ENCODE measurements at regions not wholly inside any gene's neighbourhood (a gene's known extent, or its start where the extent isn't known, plus 50 kb on each side); places are given as distances from the start of the nearest gene placed in this dataset.

DNA sequence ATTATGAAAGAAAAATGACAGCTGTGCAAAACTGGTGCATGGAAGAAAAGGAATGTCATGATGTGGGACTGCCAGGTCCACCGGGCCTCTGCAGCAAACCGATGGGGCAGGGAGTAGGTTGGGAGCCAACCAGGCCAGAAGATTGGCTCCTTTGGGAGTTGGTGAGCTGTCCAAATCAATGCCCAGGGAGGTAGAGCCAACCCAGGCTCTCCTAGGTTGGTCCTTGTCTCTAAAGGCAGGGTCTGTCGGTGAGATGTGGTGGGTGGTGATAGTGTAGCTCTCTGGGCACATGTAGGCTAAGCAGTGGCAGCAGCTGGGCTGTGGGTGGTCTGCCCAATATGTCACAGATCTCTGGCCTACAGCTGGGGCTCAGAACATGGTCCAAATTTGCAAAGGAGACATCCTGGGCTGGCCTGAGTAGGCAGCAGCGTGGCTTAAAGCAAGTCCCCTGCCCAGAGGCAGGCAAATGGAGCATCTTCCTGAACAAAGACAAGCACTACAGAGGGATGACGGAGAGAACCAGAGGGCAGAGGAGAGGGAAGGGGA, 61.2 kb upstream of the PRDX6 start:
- no peak for DNase-seq (ENCODE audit: insufficient read length, low spot score)
- FAIRE-seq: peak; percentile 33

GRCh38 chr1:173417563-173417962, 59.6 kb upstream of the PRDX6 start:
- no peak for DNase-seq (ENCODE audit: insufficient read length, low spot score)
- peak; percentile 44 for FAIRE-seq

DNA sequence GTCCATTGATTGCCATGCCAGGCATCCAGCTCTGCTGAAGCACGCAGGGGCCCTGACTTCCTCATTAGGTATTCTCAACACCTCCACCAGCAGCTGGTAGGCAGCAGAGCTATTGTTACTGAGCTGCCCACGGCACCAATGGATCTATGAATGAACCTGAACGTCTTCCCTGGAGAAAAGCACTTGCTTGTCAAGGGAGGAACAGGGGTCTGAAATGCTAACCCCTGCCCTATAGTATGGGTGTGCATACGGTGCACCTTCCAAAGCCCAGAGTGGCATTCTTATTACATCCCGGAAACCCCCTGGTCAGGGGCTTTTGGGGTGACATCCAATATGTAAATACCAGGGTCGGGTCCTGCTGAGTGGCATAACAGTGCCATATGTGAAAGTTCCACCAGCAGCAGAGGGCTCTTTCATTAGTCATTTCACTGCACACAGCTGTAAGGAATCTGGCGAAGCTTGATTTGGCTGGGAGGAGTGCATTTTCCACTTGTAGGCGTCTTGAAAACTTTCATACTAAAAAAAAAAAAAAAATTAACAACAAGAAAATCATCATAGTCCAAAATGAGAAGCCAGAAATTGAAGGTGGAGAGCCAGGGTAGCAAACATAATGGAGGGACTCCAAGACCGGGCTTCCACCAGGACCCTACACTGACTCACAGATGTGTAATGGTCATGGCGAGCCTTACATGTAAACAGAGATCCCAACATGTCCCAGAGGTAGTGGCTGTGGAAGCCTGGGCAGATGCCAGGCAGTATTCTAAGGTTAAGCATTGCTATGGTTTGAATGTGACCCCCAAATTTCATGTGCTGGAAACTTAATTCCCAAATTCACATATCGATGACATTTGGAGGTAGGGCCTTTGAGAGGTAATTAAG, 58.8 kb upstream of the PRDX6 start:
- FAIRE-seq (no peak), DNase-seq (ENCODE audit: insufficient read length, low spot score) (no peak)

DNA sequence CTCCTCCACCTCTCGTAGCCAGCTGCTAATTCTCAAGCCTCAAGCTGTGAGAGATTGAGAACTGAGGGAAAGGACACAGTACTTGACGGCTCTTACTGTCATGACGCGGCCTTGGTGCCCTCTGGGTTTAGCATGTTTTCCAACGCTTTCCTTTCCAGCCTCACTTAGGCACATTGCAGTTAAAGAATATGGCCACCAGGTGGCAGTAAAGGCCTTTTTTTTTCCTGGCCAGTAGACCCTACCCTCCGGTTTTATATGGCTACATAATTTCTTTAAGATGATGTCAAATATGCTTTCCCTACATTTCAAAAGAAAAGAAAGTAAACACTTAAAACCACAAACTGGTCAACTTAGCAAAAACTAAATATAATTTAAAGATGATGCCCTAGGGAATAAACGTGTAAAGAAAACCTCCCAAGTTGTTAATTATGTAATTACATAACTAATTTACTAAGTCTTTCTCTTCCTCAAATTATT, 56.8 kb upstream of the PRDX6 start:
- FAIRE-seq (peak; percentile 80), DNase-seq (ENCODE audit: insufficient read length, low spot score) (no peak)

- FAIRE-seq (no peak), DNase-seq (ENCODE audit: insufficient read length, low spot score) (no peak)
Measured at GRCh38 chr1:173421286-173421685, 55.8 kb upstream of the PRDX6 start.

GRCh38 chr1:173421789-173422188, 55.3 kb upstream of the PRDX6 start:
- FAIRE-seq (no peak), DNase-seq (ENCODE audit: insufficient read length, low spot score) (no peak)

GRCh38 chr1:173422456-173422976, 54.6 kb upstream of the PRDX6 start:
- DNase-seq (ENCODE audit: insufficient read length, low spot score) (no peak), FAIRE-seq (no peak)

DNA sequence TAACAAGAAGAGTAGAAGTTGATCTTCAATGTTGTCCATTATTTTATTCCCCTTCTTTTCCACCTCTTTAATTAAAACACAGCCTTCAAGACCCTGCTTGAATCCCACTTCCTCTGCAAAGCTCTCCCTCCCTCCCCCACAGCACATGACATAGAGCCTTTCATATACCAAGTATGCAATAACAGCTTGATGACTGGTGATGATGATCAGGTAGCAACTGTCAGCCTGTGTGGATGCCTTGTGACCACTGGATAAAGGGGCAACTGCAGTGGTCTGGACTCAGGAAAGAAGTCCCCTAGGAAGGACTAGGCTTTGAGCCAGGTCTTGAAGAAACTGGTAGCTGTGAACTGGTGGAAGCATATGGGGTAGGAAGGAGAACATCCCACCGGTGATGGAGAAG, 53.8 kb upstream of the PRDX6 start:
- FAIRE-seq: no peak

DNA sequence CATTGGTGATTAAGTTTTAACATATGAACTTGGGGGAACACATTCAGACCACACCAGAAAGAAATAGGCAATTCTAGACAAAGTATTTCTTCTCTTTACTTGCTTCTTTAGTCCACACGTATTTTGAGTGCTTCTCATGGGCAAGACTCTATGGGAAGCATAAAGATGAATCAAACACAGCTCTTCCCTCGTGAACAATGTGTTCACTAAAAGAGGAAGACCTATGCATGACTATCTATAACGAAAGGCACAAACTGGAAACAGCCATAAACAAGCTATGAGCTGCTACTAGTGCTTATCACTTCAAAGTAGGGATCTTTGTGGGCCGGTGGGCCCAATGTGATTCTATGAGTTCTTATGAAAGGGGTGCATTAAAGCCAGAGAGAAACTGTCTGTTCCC, 53.0 kb upstream of the PRDX6 start:
- no peak for DNase-seq (ENCODE audit: insufficient read length, low spot score)
- no peak for FAIRE-seq

More for the DNA sequence above, 53.8 kb upstream of the PRDX6 start:
- DNase-seq (ENCODE audit: insufficient read length, low spot score): no peak

GRCh38 chr1:173424782-173425407, 52.2 kb upstream of the PRDX6 start:
- FAIRE-seq (no peak), DNase-seq (ENCODE audit: insufficient read length, low spot score) (no peak)

DNA sequence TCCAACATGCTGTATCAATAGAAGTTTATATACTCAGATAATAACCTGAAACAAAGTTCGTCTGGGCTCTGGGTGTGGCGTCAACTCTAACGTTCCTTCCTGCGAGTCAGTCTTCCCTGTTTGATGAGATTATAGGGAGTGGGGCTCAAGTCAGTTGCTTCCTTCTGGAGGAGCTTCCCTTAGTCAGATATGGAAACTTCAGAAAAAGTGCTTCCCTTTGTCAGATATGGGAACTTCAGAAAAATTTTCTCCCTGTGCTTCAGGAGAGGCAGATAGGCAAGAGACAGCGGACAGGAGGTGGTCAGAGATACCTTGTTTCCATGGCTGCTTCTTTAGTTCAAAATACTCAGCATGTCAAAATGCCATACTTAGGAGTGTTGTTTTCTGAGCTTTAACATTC, 51.1 kb upstream of the PRDX6 start:
- DNase-seq (ENCODE audit: insufficient read length, low spot score) (no peak), FAIRE-seq (no peak)

DNA sequence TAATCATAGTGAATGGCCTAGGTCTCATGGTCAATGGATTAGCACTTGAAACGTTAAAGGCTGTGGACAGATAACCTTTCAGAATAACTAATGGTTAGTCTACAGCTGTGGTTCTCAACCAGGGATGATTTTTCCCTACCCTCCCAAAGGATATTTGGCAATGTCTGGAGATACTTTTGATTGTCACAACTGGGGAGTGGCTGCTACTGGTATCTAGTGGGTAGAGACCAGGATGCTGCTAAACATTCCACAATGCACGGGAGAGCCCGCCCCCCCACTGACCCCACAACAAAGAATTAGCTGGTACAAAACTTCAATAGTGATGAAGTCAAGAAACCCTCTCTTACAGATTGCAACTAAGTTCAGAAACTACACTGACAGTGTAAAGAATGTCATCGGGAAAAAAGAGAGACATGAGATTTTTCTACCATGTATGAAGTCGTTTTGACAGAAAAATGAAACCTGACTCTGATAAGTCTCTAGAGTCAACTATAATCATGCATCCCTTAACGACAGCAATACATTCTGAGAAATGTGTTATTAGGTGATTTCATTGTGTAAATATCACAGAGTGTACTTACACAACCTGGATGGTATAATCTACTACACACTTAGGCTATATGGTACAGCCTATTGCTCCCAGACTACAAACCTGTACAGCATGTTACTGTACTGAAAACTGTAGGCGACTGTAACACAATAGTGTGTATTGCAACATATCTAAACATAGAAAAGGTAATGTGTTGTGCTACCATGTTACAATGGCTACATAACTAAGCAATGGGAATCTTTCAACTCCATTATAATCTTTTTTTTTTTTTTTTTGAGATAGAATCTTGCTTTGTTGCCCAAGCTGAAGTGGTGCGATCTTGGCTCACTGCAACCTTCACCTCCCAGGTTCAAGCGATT, 49.7 kb upstream of the PRDX6 start:
- no peak for FAIRE-seq

More for the DNA sequence above, 49.7 kb upstream of the PRDX6 start:
- DNase-seq (ENCODE audit: insufficient read length, low spot score): no peak
